Ammon's horn (tissue), 1 donor: ENCODE measurements at regions not wholly inside any gene's neighbourhood (a gene's known extent, or its start where the extent isn't known, plus 50 kb on each side); places are given as distances from the start of the nearest gene placed in this dataset.

Experiments used
- DNase-seq: peaks from one replicate; pipeline ENCODE4 v3.0.0-alpha.2; 2016; ENCODE audit warnings: low spot score

GRCh38 chr6:147037881-147038280 is 166.3 kb upstream of the STXBP5 start:
- DNase-seq, result no peak

DNA sequence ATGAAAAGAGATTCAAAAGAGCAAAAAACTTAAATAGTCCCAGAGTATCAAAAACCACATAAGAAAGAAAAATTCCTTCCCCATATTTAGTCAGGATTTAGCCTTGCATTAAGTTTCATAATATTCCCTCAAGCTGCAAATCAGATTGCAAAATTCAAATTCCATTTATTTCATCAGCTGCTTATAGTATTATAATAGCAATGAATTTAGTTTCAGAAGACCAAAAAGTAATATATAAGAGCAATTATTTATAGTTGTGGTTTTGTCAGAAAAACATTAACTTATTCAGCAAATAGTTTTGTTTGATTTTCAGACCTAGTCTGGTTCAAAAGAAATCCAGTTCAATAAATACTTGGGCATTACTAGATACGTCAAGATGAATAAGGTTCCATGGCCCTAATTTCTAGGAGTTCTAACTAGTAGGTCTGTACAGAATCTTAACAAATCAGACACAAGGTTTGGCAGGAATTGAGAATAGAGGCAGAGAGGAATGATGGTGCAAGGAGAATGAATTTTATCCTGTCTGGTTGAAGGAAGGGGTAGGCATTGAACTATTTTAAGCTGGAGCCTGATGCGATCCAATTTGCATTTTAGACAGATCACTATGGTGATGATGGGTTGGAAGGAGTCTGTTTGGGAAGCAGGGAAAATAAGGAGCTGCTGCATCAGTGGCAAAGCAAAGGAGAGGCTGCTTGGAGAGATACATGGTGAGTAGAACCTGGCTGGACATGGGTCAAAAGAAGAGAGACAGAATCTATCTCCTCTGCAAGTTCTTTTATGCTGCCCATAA is 163.9 kb upstream of the STXBP5 start:
- DNase-seq, result peak; percentile 33

DNA sequence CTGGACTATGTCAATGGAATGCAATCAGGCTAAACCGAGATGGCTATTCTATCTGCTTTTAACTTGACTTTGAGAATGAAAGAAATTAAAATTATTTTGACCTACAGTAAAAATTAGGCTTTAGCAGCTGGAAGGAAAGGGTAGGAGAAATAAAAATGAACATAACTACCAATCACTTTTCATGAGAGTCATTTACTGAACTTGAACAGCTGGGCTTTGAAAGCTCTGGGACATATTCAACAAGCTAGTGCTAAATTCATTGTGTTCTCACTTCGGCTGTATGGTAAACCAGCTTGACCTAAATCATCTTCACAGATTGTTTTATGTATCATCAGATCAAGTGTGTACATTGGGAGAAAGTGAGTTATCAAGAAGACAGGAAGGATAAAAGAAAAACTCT is 161.5 kb upstream of the STXBP5 start:
- no peak for DNase-seq

DNA sequence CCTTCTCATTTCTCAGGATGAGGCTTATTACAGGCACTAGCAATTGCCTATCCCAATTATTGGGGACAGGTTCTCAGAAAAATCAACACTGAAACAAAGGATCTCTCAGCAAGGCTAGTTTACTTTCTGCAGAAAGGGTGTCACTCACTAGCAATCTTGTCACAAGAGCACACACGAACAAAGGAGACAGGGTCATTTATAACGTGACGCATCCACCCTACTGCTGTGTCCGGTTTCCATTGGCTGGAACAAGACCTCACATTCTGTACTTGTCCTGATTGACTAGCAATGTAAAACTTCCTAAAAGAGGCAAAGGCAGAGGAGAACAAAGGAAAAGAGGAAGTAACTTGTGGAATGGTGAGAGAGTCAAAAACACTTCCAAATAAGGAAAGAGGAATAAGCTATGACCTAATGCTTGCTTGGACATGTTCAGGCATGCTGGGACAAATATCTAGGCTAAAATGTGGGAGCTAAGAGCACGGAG is 160.2 kb upstream of the STXBP5 start:
- DNase-seq, result no peak

DNA sequence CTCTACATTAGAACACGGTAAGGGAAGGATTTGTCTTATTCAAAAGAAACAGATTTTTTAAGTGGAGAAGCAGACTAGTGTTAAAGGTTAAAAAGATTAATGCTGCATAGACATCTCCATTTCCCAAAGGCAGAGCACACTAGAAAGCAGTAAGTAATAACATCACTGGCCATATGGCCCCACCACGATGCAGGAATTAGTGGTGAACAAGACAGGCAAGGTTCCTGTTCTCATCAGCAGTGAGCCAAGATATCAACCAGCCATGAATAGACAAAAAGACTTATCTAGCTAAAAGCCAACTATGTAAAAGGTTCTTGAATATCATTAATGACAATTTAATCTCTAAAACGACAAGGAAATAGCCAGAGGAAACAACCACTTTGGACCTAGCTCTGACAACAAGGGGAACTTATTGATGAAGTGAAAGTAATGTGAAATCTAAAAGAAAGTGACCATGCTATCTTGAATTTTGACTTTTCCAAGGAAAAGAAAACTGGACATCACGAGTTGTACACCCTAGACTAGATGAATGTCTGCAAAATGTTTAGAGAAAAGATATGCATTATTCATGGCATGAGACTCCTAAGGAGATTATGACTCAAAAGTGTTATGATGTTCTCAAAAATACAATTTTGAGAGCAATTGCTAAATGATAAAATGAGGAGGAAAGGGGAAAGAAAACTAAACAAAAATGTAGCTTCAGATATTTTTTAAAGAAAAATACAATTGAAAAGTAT is 157.9 kb upstream of the STXBP5 start:
- no peak for DNase-seq

DNA sequence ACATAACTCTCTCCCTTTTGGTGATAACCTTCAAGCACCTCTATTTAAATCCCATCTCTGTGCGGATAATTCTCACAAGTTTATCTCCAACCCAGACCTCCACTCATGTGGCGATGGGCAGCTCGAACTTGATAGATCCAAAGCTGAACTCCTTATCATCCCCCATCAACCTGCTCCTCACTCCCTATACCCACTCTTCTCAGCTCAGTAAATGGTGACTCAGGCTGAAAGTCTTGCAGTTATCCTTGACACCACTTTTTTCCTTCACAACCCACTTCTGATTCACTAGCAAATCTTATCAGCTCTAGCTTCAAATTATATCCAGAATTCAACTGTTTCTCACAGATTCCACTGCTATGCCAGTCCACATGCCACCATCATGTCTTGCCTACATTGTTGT is 155.3 kb upstream of the STXBP5 start:
- DNase-seq, result no peak

GRCh38 chr6:147053311-147053921 is 150.8 kb upstream of the STXBP5 start:
- no peak for DNase-seq

- no peak for DNase-seq
These were observed 150.1 kb upstream of the STXBP5 start for GRCh38 chr6:147054158-147054557.

DNA sequence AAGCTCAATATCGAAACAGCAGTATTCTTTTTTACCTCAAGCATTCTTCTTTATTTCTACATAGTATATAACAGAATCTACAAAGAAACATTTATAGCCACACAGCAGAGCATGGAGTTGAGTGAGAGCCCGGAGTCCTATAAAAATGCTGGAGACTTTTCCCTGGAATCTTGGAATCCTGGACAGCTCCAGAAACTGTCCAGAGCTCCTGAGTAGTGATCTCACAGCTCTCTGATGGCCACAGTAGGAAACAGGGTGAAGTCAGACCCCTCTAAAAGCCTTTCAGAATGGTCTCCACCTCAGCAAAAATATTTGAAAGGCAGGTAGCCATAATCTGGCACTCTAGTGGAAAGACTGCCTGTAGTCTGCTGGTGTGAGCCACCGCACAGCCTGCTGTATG is 149.3 kb upstream of the STXBP5 start:
- no peak for DNase-seq

GRCh38 chr6:147055821-147056392 is 148.3 kb upstream of the STXBP5 start:
- no peak for DNase-seq

DNA sequence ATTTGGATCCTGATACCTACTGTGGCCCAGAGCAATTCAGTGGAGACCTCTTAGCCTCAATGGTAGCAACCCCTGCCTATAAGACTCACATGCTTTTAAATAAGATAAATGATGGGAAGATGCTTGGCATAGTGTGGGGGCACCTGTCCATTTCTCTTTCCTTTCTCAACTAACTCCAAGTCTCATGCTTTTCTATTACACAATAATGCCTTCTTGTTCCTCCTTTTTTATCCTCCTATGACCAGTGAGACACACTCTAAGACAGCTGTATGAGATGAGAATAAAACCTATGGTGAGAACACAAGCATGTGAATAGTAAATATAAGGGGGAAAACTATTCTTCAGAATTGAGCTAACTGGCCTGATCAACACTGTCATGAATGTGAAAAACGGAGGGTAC is 147.0 kb upstream of the STXBP5 start:
- no peak for DNase-seq

- DNase-seq, result no peak
These were observed 146.4 kb upstream of the STXBP5 start for GRCh38 chr6:147057705-147058342.

DNA sequence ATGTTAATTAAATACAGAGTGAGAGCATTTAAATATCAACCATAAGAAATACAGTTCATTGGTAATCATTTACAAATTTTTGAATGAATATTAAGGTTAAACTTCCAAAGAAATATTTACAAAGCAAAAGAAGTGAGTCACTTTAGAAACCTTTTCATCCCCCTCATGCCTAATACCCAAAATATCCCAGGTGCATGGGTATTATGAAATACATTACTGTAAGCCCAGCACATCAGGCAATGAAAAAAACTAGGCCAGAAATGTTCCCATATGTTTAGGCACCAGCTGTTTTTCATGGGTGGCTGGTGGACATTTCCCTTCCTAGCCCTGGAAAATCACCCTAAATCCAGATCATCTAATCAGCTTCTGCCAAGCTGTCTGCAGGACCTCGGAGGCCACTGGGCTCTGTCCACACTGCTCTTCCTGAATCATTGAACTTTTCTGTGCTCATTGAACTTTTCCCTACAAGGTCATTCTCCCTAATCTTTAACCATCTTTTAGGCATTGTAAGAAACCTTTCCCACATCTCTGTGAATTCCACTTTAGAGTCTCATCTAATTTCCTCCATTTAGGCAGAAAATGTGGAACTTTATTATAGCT is 145.3 kb upstream of the STXBP5 start:
- no peak for DNase-seq

DNA sequence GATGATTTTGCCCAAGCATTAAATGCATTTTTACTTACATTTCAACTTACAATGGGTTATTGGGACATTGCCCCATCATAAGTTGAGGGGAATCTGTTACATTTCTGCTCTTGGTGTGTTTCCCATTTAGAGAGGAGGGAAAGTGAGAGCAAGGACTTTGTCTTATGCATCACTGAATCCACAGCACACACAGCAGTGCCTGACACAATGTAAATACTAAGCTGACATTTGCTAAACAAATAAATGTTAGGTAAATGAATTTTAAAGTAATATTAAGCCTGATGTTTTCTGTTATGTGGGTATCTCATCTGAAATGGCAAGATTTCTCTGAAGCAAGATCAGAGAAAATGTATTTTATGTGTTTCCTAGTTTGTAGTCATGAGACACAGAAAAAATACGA is 143.6 kb upstream of the STXBP5 start:
- no peak for DNase-seq

GRCh38 chr6:147061252-147061651 is 143.0 kb upstream of the STXBP5 start:
- no peak for DNase-seq

DNA sequence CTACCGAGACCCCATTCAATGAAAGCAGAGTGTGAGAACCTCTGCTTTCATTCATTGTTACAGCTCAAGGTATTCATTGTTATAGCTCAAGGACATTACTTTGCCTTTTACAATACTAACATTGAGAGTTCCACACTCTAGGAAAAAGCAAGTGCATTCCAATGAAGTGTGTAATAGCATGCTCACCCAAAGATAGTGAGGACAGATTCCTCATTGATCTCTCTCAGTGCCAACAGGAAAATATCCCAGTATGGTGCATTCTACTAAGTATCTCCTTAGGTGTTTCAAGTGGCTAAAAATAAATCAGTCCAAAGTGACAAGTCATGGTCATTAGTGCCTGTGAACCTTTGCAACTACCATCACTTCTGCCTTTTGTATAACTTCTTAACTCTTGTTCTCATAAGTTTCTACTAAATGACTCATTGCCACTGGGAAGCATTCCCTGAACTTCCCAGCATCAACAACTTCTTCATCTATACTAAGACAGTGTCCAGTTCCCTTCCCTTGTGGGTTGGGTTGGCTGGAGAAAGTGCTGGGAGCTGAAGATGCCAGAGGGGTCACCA is 140.7 kb upstream of the STXBP5 start:
- no peak for DNase-seq

DNA sequence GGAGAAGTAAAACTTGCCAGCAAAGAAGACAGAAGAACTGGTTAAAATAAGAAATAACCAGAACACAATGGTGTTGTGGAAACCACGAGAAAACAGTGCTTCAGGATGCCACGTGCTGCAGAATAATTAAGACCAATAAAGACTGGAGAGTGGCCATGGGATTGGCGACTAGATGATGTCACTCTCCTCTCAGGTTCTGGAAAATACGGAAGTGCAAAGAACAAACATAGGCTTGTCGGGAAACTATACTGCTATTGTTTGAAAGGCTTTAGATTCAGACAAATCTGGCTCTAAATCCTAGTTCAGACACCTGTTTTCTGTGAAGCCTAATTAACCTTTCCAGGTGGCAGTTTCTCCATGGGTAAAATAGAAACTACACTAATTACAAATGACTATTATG is 138.4 kb upstream of the STXBP5 start:
- no peak for DNase-seq

GRCh38 chr6:147067184-147067583 is 137.0 kb upstream of the STXBP5 start:
- no peak for DNase-seq

DNA sequence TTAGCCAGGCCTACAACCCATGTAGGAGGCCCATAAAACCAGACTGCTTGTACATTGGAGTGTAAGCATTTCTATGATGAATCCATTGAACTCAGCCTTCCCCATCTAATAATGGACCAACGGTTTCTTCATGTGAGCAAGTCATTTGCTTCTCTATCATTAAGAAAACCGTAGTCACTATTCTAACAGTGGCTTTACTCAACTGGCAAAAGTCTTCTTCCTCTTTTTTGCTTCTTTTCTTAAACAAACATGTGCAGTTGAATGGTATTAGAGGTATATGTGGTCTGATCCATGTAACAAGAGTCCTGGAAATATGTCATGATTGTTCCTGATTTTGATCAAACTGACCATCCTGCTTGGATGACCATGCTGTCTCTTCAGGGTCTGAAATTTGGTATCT is 132.4 kb upstream of the STXBP5 start:
- DNase-seq, result no peak

GRCh38 chr6:147075381-147075780 is 128.8 kb upstream of the STXBP5 start:
- DNase-seq, result no peak

- DNase-seq, result peak; percentile 76
These were observed 127.0 kb upstream of the STXBP5 start for GRCh38 chr6:147077251-147077650.
